ENCODE measurements at regions not wholly inside any gene's neighbourhood (a gene's known extent, or its start where the extent isn't known, plus 50 kb on each side); places are given as distances from the start of the nearest gene placed in this dataset.

- TF ChIP-seq CTCF (IDR thresholded peaks at IDR 0.05; ENCODE audit: insufficient read depth, low read length): no peak
- TF ChIP-seq GABPA (IDR thresholded peaks at IDR 0.05; ENCODE audit: low read depth): no peak
- TF ChIP-seq POLR2AphosphoS5 (IDR thresholded peaks at IDR 0.05; ENCODE audit: low read depth): no peak
- no peak for TF ChIP-seq REST (IDR thresholded peaks at IDR 0.05; ENCODE audit: insufficient replicate concordance, low read depth)
These were observed 235.1 kb upstream of the FOXQ1 start for GRCh38 chr6:1076531-1077459.

Measured in HL-60 (cell line).